ENCODE measurements at regions not wholly inside any gene's neighbourhood (a gene's known extent, or its start where the extent isn't known, plus 50 kb on each side); places are given as distances from the start of the nearest gene placed in this dataset.
"Not testable (repeated sequence)": the region's sequence is repeated elsewhere in the genome, so short reads cannot be mapped to it uniquely, and the experiment has no call there.

GRCh38 chr22:27060190-27060589 lies 402.8 kb downstream of the MIAT start:
- in situ Hi-C loops (cut with MboI; ENCODE audit: low pct_unique_long_range_greater_than_20kb, low sequenced_read_pairs) = no loop called here

GRCh38 chr22:27062910-27063309 lies 405.5 kb downstream of the MIAT start:
- in situ Hi-C loops (cut with MboI; ENCODE audit: low pct_unique_long_range_greater_than_20kb, low sequenced_read_pairs) = no loop called here

More at GRCh38 chr22:27060190-27060589, 402.8 kb downstream of the MIAT start:
- DNase-seq = no peak

GRCh38 chr22:27063406-27063805 lies 406.0 kb downstream of the MIAT start:
- in situ Hi-C loops (cut with MboI; ENCODE audit: low pct_unique_long_range_greater_than_20kb, low sequenced_read_pairs) = no loop called here
- no peak for DNase-seq

More at GRCh38 chr22:27062910-27063309, 405.5 kb downstream of the MIAT start:
- no peak for DNase-seq

- no peak for DNase-seq
- in situ Hi-C loops (cut with MboI; ENCODE audit: low pct_unique_long_range_greater_than_20kb, low sequenced_read_pairs) = no loop called here
Observed at GRCh38 chr22:27063841-27064240, 406.5 kb downstream of the MIAT start.

GRCh38 chr22:27064386-27064785 lies 407.0 kb downstream of the MIAT start:
- in situ Hi-C loops (cut with MboI; ENCODE audit: low pct_unique_long_range_greater_than_20kb, low sequenced_read_pairs) = no loop called here
- no peak for DNase-seq

- in situ Hi-C loops (cut with MboI; ENCODE audit: low pct_unique_long_range_greater_than_20kb, low sequenced_read_pairs) = no loop called here
Observed at GRCh38 chr22:27065279-27065678, 407.9 kb downstream of the MIAT start.

GRCh38 chr22:27066856-27067255 lies 409.5 kb downstream of the MIAT start:
- in situ Hi-C loops (cut with MboI; ENCODE audit: low pct_unique_long_range_greater_than_20kb, low sequenced_read_pairs) = no loop called here
- DNase-seq = no peak

More at GRCh38 chr22:27065279-27065678, 407.9 kb downstream of the MIAT start:
- DNase-seq = no peak

GRCh38 chr22:27068121-27068520 lies 410.7 kb downstream of the MIAT start:
- no peak for DNase-seq
- in situ Hi-C loops (cut with MboI; ENCODE audit: low pct_unique_long_range_greater_than_20kb, low sequenced_read_pairs) = no loop called here

GRCh38 chr22:27070594-27070993 lies 413.2 kb downstream of the MIAT start:
- DNase-seq = no peak
- in situ Hi-C loops (cut with MboI; ENCODE audit: low pct_unique_long_range_greater_than_20kb, low sequenced_read_pairs) = no loop called here

- in situ Hi-C loops (cut with MboI; ENCODE audit: low pct_unique_long_range_greater_than_20kb, low sequenced_read_pairs) = no loop called here
- DNase-seq = no peak
Observed at GRCh38 chr22:27073601-27074425, 416.4 kb downstream of the MIAT start.

GRCh38 chr22:27075028-27075678 lies 417.8 kb downstream of the MIAT start:
- DNase-seq = no peak
- in situ Hi-C loops (cut with MboI; ENCODE audit: low pct_unique_long_range_greater_than_20kb, low sequenced_read_pairs) = no loop called here

GRCh38 chr22:27075891-27076290 lies 418.5 kb downstream of the MIAT start:
- in situ Hi-C loops (cut with MboI; ENCODE audit: low pct_unique_long_range_greater_than_20kb, low sequenced_read_pairs) = no loop called here
- no peak for DNase-seq

GRCh38 chr22:27078064-27078463 lies 420.7 kb downstream of the MIAT start:
- in situ Hi-C loops (cut with MboI; ENCODE audit: low pct_unique_long_range_greater_than_20kb, low sequenced_read_pairs); DNase-seq: not testable (repeated sequence)

- in situ Hi-C loops (cut with MboI; ENCODE audit: low pct_unique_long_range_greater_than_20kb, low sequenced_read_pairs) = no loop called here
- no peak for DNase-seq
Observed at GRCh38 chr22:27080036-27080578, 422.7 kb downstream of the MIAT start.

- in situ Hi-C loops (cut with MboI; ENCODE audit: low pct_unique_long_range_greater_than_20kb, low sequenced_read_pairs) = no loop called here
- DNase-seq = no peak
Observed at GRCh38 chr22:27080863-27081262, 423.5 kb downstream of the MIAT start.

- DNase-seq = no peak
- in situ Hi-C loops (cut with MboI; ENCODE audit: low pct_unique_long_range_greater_than_20kb, low sequenced_read_pairs) = no loop called here
Observed at GRCh38 chr22:27083610-27084009, 426.2 kb downstream of the MIAT start.

GRCh38 chr22:27084130-27084529 lies 426.7 kb downstream of the MIAT start:
- in situ Hi-C loops (cut with MboI; ENCODE audit: low pct_unique_long_range_greater_than_20kb, low sequenced_read_pairs) = no loop called here
- no peak for DNase-seq

GRCh38 chr22:27086080-27087044 lies 429.0 kb downstream of the MIAT start:
- DNase-seq = no peak
- in situ Hi-C loops (cut with MboI; ENCODE audit: low pct_unique_long_range_greater_than_20kb, low sequenced_read_pairs) = no loop called here

GRCh38 chr22:27087051-27087450 lies 429.7 kb downstream of the MIAT start:
- no peak for DNase-seq
- in situ Hi-C loops (cut with MboI; ENCODE audit: low pct_unique_long_range_greater_than_20kb, low sequenced_read_pairs) = no loop called here
